ENCODE measurements at regions not wholly inside any gene's neighbourhood (a gene's known extent, or its start where the extent isn't known, plus 50 kb on each side); places are given as distances from the start of the nearest gene placed in this dataset.
"Not testable (repeated sequence)": the region's sequence is repeated elsewhere in the genome, so short reads cannot be mapped to it uniquely, and the experiment has no call there.

- CTCF ChIA-PET = interaction anchor here (0.5 to 1.6 kb wide), 3 partner anchors 20 to 266 kb away, joined by 3 read pairs; no protein-coding TSS in a partner anchor
- Mint-ChIP-seq H3K27ac (no peak overlapping the region), H3K9me3 (ENCODE audit: low read depth) (no peaks in the 10 kb centered on the region), H3K36me3 (ENCODE audit: low read depth) (no peaks in the 10 kb centered on the region), H3K4me1 (peaks cover 5% of the 10 kb centered on the region), H3K27me3 (peaks cover 2% of the 10 kb centered on the region), H3K4me3 (no peak overlapping the region)
- intact Hi-C loops (cut with DNase I, micrococcal nuclease) = no loop called here
- POLR2A ChIA-PET = no interaction called here
- DNase-seq = no peak
- ATAC-seq = peak; percentile 53
Measured at GRCh38 chr6:146925846-146926245, 278.4 kb upstream of the STXBP5 start.

GRCh38 chr6:146928503-146928902 lies 275.7 kb upstream of the STXBP5 start:
- no peak for ATAC-seq
- DNase-seq = no peak
- H3K27me3 Mint-ChIP-seq = no peaks in the 10 kb centered on the region
- no peaks in the 10 kb centered on the region for H3K9me3 Mint-ChIP-seq (ENCODE audit: low read depth)
- no peaks in the 10 kb centered on the region for H3K36me3 Mint-ChIP-seq (ENCODE audit: low read depth)
- no peak overlapping the region for H3K27ac Mint-ChIP-seq
- POLR2A ChIA-PET = no interaction called here
- intact Hi-C loops (cut with DNase I, micrococcal nuclease) = no loop called here
- CTCF ChIA-PET = no interaction called here
- no peak overlapping the region for H3K4me3 Mint-ChIP-seq
- H3K4me1 Mint-ChIP-seq = peaks cover 5% of the 10 kb centered on the region

GRCh38 chr6:146931214-146931613 lies 273.0 kb upstream of the STXBP5 start:
- H3K4me1 Mint-ChIP-seq = no peaks in the 10 kb centered on the region
- no peak for DNase-seq
- no peak overlapping the region for H3K4me3 Mint-ChIP-seq
- intact Hi-C loops (cut with DNase I, micrococcal nuclease) = no loop called here
- CTCF ChIA-PET = interaction anchor here (0.5 kb wide), 1 partner anchor 519 kb away, joined by 3 read pairs; no protein-coding TSS in a partner anchor
- POLR2A ChIA-PET = no interaction called here
- ATAC-seq = no peak
- H3K27ac Mint-ChIP-seq = no peak overlapping the region
- no peaks in the 10 kb centered on the region for H3K9me3 Mint-ChIP-seq (ENCODE audit: low read depth)
- no peaks in the 10 kb centered on the region for H3K27me3 Mint-ChIP-seq
- H3K36me3 Mint-ChIP-seq (ENCODE audit: low read depth) = no peaks in the 10 kb centered on the region

- H3K4me1 Mint-ChIP-seq = no peaks in the 10 kb centered on the region
- H3K36me3 Mint-ChIP-seq (ENCODE audit: low read depth) = peaks cover 3% of the 10 kb centered on the region
- DNase-seq (no peak), ATAC-seq (no peak)
- peaks cover 6% of the 10 kb centered on the region for H3K27me3 Mint-ChIP-seq
- ChIA-PET CTCF (no interaction called here), POLR2A (no interaction called here)
- H3K27ac Mint-ChIP-seq = no peak overlapping the region
- no peak overlapping the region for H3K4me3 Mint-ChIP-seq
- intact Hi-C loops (cut with DNase I, micrococcal nuclease) = no loop called here
- peaks cover 7% of the 10 kb centered on the region for H3K9me3 Mint-ChIP-seq (ENCODE audit: low read depth)
Measured at GRCh38 chr6:146937316-146937715, 266.9 kb upstream of the STXBP5 start.

- Mint-ChIP-seq H3K4me3 (no peak overlapping the region), H3K27ac (no peak overlapping the region), H3K4me1 (no peaks in the 10 kb centered on the region), H3K9me3 (ENCODE audit: low read depth) (peaks cover 7% of the 10 kb centered on the region), H3K36me3 (ENCODE audit: low read depth) (peaks cover 3% of the 10 kb centered on the region), H3K27me3 (peaks cover 6% of the 10 kb centered on the region)
- CTCF ChIA-PET = interaction anchor here (0.8 kb wide), 1 partner anchor 1197 kb away, joined by 4 read pairs; no protein-coding TSS in a partner anchor
- POLR2A ChIA-PET = no interaction called here
- intact Hi-C loops (cut with DNase I, micrococcal nuclease) = no loop called here
- DNase-seq (no peak), ATAC-seq (no peak)
Measured at GRCh38 chr6:146938266-146938665, 266.0 kb upstream of the STXBP5 start.

GRCh38 chr6:146939456-146939855 lies 264.8 kb upstream of the STXBP5 start:
- H3K9me3 Mint-ChIP-seq (ENCODE audit: low read depth); CTCF ChIA-PET; H3K4me1 Mint-ChIP-seq; H3K27me3 Mint-ChIP-seq; POLR2A ChIA-PET; H3K4me3 Mint-ChIP-seq; H3K36me3 Mint-ChIP-seq (ENCODE audit: low read depth); H3K27ac Mint-ChIP-seq; DNase-seq; intact Hi-C loops (cut with DNase I, micrococcal nuclease); ATAC-seq: not testable (repeated sequence)

- Mint-ChIP-seq H3K4me3 (no peak overlapping the region), H3K4me1 (no peaks in the 10 kb centered on the region), H3K36me3 (ENCODE audit: low read depth) (peaks cover 5% of the 10 kb centered on the region), H3K27ac (no peak overlapping the region), H3K27me3 (peaks cover 6% of the 10 kb centered on the region), H3K9me3 (ENCODE audit: low read depth) (peaks cover 13% of the 10 kb centered on the region)
- ATAC-seq = no peak
- peak; percentile 19 for DNase-seq
- ChIA-PET POLR2A (no interaction called here), CTCF (no interaction called here)
- intact Hi-C loops (cut with DNase I, micrococcal nuclease) = no loop called here
Measured at GRCh38 chr6:146943664-146944063, 260.6 kb upstream of the STXBP5 start.

- ChIA-PET POLR2A (no interaction called here), CTCF (no interaction called here)
- peaks cover 6% of the 10 kb centered on the region for H3K27me3 Mint-ChIP-seq
- H3K36me3 Mint-ChIP-seq (ENCODE audit: low read depth) = peaks cover 5% of the 10 kb centered on the region
- ATAC-seq = no peak
- intact Hi-C loops (cut with DNase I, micrococcal nuclease) = no loop called here
- no peak overlapping the region for H3K27ac Mint-ChIP-seq
- no peak overlapping the region for H3K4me3 Mint-ChIP-seq
- H3K9me3 Mint-ChIP-seq (ENCODE audit: low read depth) = peaks cover 13% of the 10 kb centered on the region
- H3K4me1 Mint-ChIP-seq = no peaks in the 10 kb centered on the region
- no peak for DNase-seq
Measured at GRCh38 chr6:146944077-146944476, 260.1 kb upstream of the STXBP5 start.

GRCh38 chr6:146944809-146945208 lies 259.4 kb upstream of the STXBP5 start:
- POLR2A ChIA-PET = no interaction called here
- ATAC-seq = no peak
- no peak overlapping the region for H3K4me3 Mint-ChIP-seq
- peaks cover 13% of the 10 kb centered on the region for H3K9me3 Mint-ChIP-seq (ENCODE audit: low read depth)
- no peak for DNase-seq
- H3K4me1 Mint-ChIP-seq = peaks cover 2% of the 10 kb centered on the region
- peaks cover 6% of the 10 kb centered on the region for H3K27me3 Mint-ChIP-seq
- H3K27ac Mint-ChIP-seq = no peak overlapping the region
- CTCF ChIA-PET = interaction anchor here (1.6 kb wide), 1 partner anchor 20 kb away, joined by 3 read pairs; no protein-coding TSS in a partner anchor
- peaks cover 5% of the 10 kb centered on the region for H3K36me3 Mint-ChIP-seq (ENCODE audit: low read depth)
- intact Hi-C loops (cut with DNase I, micrococcal nuclease) = no loop called here

GRCh38 chr6:146946559-146946958 lies 257.7 kb upstream of the STXBP5 start:
- no peak overlapping the region for H3K27ac Mint-ChIP-seq
- H3K36me3 Mint-ChIP-seq (ENCODE audit: low read depth) = peaks cover 5% of the 10 kb centered on the region
- H3K4me1 Mint-ChIP-seq = peaks cover 15% of the 10 kb centered on the region
- peaks cover 11% of the 10 kb centered on the region for H3K9me3 Mint-ChIP-seq (ENCODE audit: low read depth)
- no peak overlapping the region for H3K4me3 Mint-ChIP-seq
- no peak for ATAC-seq
- H3K27me3 Mint-ChIP-seq = peaks cover 4% of the 10 kb centered on the region
- ChIA-PET POLR2A (no interaction called here), CTCF (no interaction called here)
- intact Hi-C loops (cut with DNase I, micrococcal nuclease) = no loop called here
- DNase-seq = no peak

GRCh38 chr6:146948790-146949342 lies 255.4 kb upstream of the STXBP5 start:
- CTCF ChIA-PET = interaction anchor here (0.7 kb wide), 1 partner anchor 71 kb away, joined by 3 read pairs; no protein-coding TSS in a partner anchor
- H3K27ac Mint-ChIP-seq = no peak overlapping the region
- POLR2A ChIA-PET = no interaction called here
- H3K36me3 Mint-ChIP-seq (ENCODE audit: low read depth) = no peaks in the 10 kb centered on the region
- H3K4me1 Mint-ChIP-seq = peaks cover 15% of the 10 kb centered on the region
- H3K27me3 Mint-ChIP-seq = no peaks in the 10 kb centered on the region
- H3K4me3 Mint-ChIP-seq = no peak overlapping the region
- DNase-seq = no peak
- intact Hi-C loops (cut with DNase I, micrococcal nuclease) = no loop called here
- no peak for ATAC-seq
- H3K9me3 Mint-ChIP-seq (ENCODE audit: low read depth) = peaks cover 5% of the 10 kb centered on the region

- Mint-ChIP-seq H3K36me3 (ENCODE audit: low read depth) (no peaks in the 10 kb centered on the region), H3K27ac (peak overlapping the region; percentile 55), H3K4me1 (peaks cover 15% of the 10 kb centered on the region), H3K9me3 (ENCODE audit: low read depth) (peaks cover 5% of the 10 kb centered on the region), H3K4me3 (no peak overlapping the region), H3K27me3 (no peaks in the 10 kb centered on the region)
- no peak for DNase-seq
- CTCF ChIA-PET = interaction anchor here (0.7 kb wide), 1 partner anchor 71 kb away, joined by 3 read pairs; no protein-coding TSS in a partner anchor
- POLR2A ChIA-PET = no interaction called here
- ATAC-seq = no peak
- intact Hi-C loops (cut with DNase I, micrococcal nuclease) = no loop called here
Measured at GRCh38 chr6:146949425-146949824, 254.8 kb upstream of the STXBP5 start.
